NCI-H82 treated with DMSO at 0.1 percent for 48 hours (cell line): ENCODE measurements at regions not wholly inside any gene's neighbourhood (a gene's known extent, or its start where the extent isn't known, plus 50 kb on each side); places are given as distances from the start of the nearest gene placed in this dataset.
"Not testable (repeated sequence)": the region's sequence is repeated elsewhere in the genome, so short reads cannot be mapped to it uniquely, and the experiment has no call there.

Experiments used
- DNase-seq: peaks from one replicate; lab custom pipeline; 2025; ENCODE audit not compliant: unreplicated experiment; lab: John Stamatoyannopoulos, UW

GRCh38 chr14:28382444-28383190 lies 384.0 kb upstream of the FOXG1 start:
- DNase-seq = no peak

- no peak for DNase-seq
Measured at GRCh38 chr14:28398506-28398905, 368.1 kb upstream of the FOXG1 start.

- not testable (repeated sequence) for DNase-seq
Measured at GRCh38 chr14:28401705-28402104, 364.9 kb upstream of the FOXG1 start.

GRCh38 chr14:28406196-28406595 lies 360.4 kb upstream of the FOXG1 start:
- no peak for DNase-seq

GRCh38 chr14:28407031-28407825 lies 359.4 kb upstream of the FOXG1 start:
- no peak for DNase-seq

- peak; percentile 3 for DNase-seq
Measured at GRCh38 chr14:28407996-28408395, 358.6 kb upstream of the FOXG1 start.

GRCh38 chr14:28412077-28412476 lies 354.5 kb upstream of the FOXG1 start:
- DNase-seq = no peak

GRCh38 chr14:28426960-28427359 lies 339.6 kb upstream of the FOXG1 start:
- DNase-seq = no peak

- DNase-seq = no peak
Measured at GRCh38 chr14:28436821-28437220, 329.8 kb upstream of the FOXG1 start.

- DNase-seq = no peak
Measured at GRCh38 chr14:28461389-28461788, 305.2 kb upstream of the FOXG1 start.

- DNase-seq = no peak
Measured at GRCh38 chr14:28467611-28468010, 299.0 kb upstream of the FOXG1 start.

- no peak for DNase-seq
Measured at GRCh38 chr14:28468191-28469151, 298.1 kb upstream of the FOXG1 start.

GRCh38 chr14:28482251-28483040 lies 284.1 kb upstream of the FOXG1 start:
- DNase-seq = no peak

- no peak for DNase-seq
Measured at GRCh38 chr14:28483506-28483905, 283.1 kb upstream of the FOXG1 start.

GRCh38 chr14:28488684-28489083 lies 277.9 kb upstream of the FOXG1 start:
- no peak for DNase-seq

- no peak for DNase-seq
Measured at GRCh38 chr14:28493516-28493915, 273.1 kb upstream of the FOXG1 start.

- DNase-seq = no peak
Measured at GRCh38 chr14:28494196-28494595, 272.4 kb upstream of the FOXG1 start.

GRCh38 chr14:28496364-28496763 lies 270.2 kb upstream of the FOXG1 start:
- no peak for DNase-seq

GRCh38 chr14:28502517-28502916 lies 264.1 kb upstream of the FOXG1 start:
- DNase-seq = no peak

- DNase-seq = no peak
Measured at GRCh38 chr14:28515571-28515970, 251.0 kb upstream of the FOXG1 start.
